ENCODE measurements at regions not wholly inside any gene's neighbourhood (a gene's known extent, or its start where the extent isn't known, plus 50 kb on each side); places are given as distances from the start of the nearest gene placed in this dataset.

- TF ChIP-seq CTCF (IDR thresholded peaks at IDR 0.05; ENCODE audit: low read length) (no peak), EZH2 (IDR thresholded peaks at IDR 0.05; ENCODE audit: borderline replicate concordance, low read length) (no peak)
Measured at GRCh38 chr10:28776519-28776918, 99.2 kb downstream of the BAMBI start.

Data from OCI-LY1 (cell line).